ENCODE measurements at regions not wholly inside any gene's neighbourhood (a gene's known extent, or its start where the extent isn't known, plus 50 kb on each side); places are given as distances from the start of the nearest gene placed in this dataset.

DNA sequence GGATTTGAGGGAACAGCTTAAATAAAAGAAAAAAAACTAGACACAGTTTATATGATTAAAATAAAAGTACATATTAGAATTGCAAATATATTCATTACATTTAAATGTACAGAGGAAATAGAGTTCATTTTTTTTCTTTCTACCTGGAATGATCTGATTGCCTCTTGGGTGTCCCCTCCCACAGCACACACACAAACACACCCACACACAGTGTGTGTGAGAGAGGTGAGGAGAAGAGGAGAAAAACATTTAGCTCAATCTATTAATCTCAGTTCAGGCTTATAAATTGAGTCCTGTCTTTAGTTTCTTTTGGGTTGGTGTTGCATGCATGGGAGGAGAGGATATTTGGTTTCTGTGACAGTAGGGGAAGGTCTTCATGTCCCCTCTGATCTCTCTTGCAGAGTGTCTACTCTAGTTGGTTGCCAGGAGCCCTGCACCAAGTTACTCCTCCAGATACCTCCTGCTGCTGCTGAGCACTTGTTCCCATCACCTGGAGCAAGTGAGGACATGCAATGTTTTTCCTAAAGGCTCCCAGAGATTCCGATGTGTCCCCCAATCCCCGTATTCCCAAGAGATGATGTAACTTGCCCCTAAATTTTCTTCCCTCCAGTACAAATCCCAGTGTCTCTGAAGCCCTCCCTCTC is 50.8 kb upstream of the REG3A start:
- DNase-seq (ENCODE audit: low read depth, low spot score), result no peak

More for the DNA sequence above, 50.8 kb upstream of the REG3A start:
- H3K27ac ChIP-seq, result no peak overlapping the region

All from epithelial cell of prostate (primary cell).